ENCODE measurements at regions not wholly inside any gene's neighbourhood (a gene's known extent, or its start where the extent isn't known, plus 50 kb on each side); places are given as distances from the start of the nearest gene placed in this dataset.

DNA sequence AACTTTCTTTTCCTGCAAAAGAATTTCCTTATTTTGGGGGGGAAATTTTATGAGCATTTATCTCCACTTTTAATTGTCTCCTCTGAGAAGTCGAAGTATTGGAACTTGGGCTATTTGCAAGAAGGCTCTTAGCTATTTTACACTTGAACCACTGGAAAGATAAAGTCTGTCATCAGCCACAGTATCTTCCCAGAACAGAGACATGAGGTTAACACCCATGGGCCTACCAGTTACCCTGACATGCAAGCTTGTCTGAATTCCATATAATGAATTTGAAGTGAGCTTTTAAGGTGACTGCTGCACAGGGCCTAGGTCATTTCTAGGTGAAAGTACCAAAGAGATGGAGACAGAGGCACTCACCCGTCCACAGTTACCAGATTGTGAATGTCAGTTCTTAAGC lies 193.1 kb downstream of the SIM1 start:
- no peak overlapping the region for H3K4me3 ChIP-seq (ENCODE audit: low read depth, low read length)
- no peaks in the 10 kb centered on the region for H3K9me3 Mint-ChIP-seq (ENCODE audit: unreplicated experiment)
- H3K9me3 ChIP-seq: peaks cover 3% of the 10 kb centered on the region; the same call in 1 of the 2 replicates
- TF ChIP-seq CTCF (IDR thresholded peaks at IDR 0.05; ENCODE audit: insufficient read depth in 1 of 2, low read depth in 1 of 2, low read length in 1 of 2, severe bottlenecking in 1 of 2, unreplicated experiment in 1 of 2): no peak
- no peaks in the 10 kb centered on the region for H3K36me3 ChIP-seq (ENCODE audit: control insufficient read depth, insufficient read depth, low read length)
- H3K4me1 Mint-ChIP-seq (ENCODE audit: low read depth, unreplicated experiment): no peaks in the 10 kb centered on the region
- no peak overlapping the region for H3K4me3 Mint-ChIP-seq (ENCODE audit: unreplicated experiment)
- no peaks in the 10 kb centered on the region for H3K27me3 Mint-ChIP-seq (ENCODE audit: insufficient read depth, unreplicated experiment)
- no peak for DNase-seq
- no peak overlapping the region for H3K27ac Mint-ChIP-seq (ENCODE audit: unreplicated experiment)
- BruUV-seq (replicated peaks): no TSS peak
- POLR2A ChIA-PET: no interaction called here
- no peaks in the 10 kb centered on the region for H3K36me3 Mint-ChIP-seq (ENCODE audit: insufficient read depth, unreplicated experiment)
- intact Hi-C loops (cut with micrococcal nuclease; ENCODE audit: unreplicated experiment): no loop called here
- no peaks in the 10 kb centered on the region for H3K4me1 ChIP-seq
- H3K27me3 ChIP-seq (replicated peaks; ENCODE audit: control insufficient read depth, insufficient read depth, low read length): no peaks in the 10 kb centered on the region
- CTCF ChIA-PET: no interaction called here

- no peak for TF ChIP-seq CTCF (IDR thresholded peaks at IDR 0.05; ENCODE audit: insufficient read depth in 1 of 2, low read depth in 1 of 2, low read length in 1 of 2, severe bottlenecking in 1 of 2, unreplicated experiment in 1 of 2)
- BruUV-seq (replicated peaks): no TSS peak
- H3K27me3 Mint-ChIP-seq (ENCODE audit: insufficient read depth, unreplicated experiment): no peaks in the 10 kb centered on the region
- Histone ChIP-seq H3K4me3 (ENCODE audit: low read depth, low read length) (no peak overlapping the region), H3K4me1 (no peaks in the 10 kb centered on the region), H3K27me3 (replicated peaks; ENCODE audit: control insufficient read depth, insufficient read depth, low read length) (no peaks in the 10 kb centered on the region), H3K36me3 (ENCODE audit: control insufficient read depth, insufficient read depth, low read length) (no peaks in the 10 kb centered on the region), H3K9me3 (peaks cover 3% of the 10 kb centered on the region; the same call in 1 of the 2 replicates)
- POLR2A ChIA-PET: no interaction called here
- H3K9me3 Mint-ChIP-seq (ENCODE audit: unreplicated experiment): no peaks in the 10 kb centered on the region
- no peak overlapping the region for H3K4me3 Mint-ChIP-seq (ENCODE audit: unreplicated experiment)
- DNase-seq: no peak
- no peak overlapping the region for H3K27ac Mint-ChIP-seq (ENCODE audit: unreplicated experiment)
- intact Hi-C loops (cut with micrococcal nuclease; ENCODE audit: unreplicated experiment): no loop called here
- no peaks in the 10 kb centered on the region for H3K4me1 Mint-ChIP-seq (ENCODE audit: low read depth, unreplicated experiment)
- CTCF ChIA-PET: no interaction called here
- no peaks in the 10 kb centered on the region for H3K36me3 Mint-ChIP-seq (ENCODE audit: insufficient read depth, unreplicated experiment)
These were observed 193.5 kb downstream of the SIM1 start for GRCh38 chr6:100271202-100271601.

DNA sequence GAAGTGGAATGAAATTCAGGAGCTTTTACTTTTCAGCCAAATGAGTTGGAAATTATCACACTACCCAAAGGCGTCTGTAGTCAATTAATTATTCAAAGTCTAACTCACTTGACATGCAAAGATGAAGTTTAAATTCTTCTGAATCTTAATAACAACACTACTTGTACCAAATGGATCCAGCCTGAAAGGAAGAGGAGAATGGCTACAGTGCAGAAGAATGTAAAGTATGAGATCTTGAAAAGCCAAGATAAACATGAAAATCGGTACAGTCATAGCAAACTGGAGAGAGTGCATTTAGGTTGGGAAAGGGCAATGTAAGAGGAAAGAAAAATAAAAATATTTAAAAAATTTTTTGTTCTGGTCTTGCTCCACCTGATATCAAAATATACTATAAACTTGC lies 195.5 kb downstream of the SIM1 start:
- Histone ChIP-seq H3K4me1 (no peaks in the 10 kb centered on the region), H3K9me3 (0 out of 2 replicates have a peak, but pooled peaks cover 3% of the 10 kb centered on the region), H3K4me3 (ENCODE audit: low read depth, low read length) (no peak overlapping the region), H3K36me3 (ENCODE audit: control insufficient read depth, insufficient read depth, low read length) (no peaks in the 10 kb centered on the region), H3K27me3 (replicated peaks; ENCODE audit: control insufficient read depth, insufficient read depth, low read length) (no peaks in the 10 kb centered on the region)
- CTCF ChIA-PET: no interaction called here
- Mint-ChIP-seq H3K27me3 (ENCODE audit: insufficient read depth, unreplicated experiment) (no peaks in the 10 kb centered on the region), H3K36me3 (ENCODE audit: insufficient read depth, unreplicated experiment) (no peaks in the 10 kb centered on the region), H3K4me3 (ENCODE audit: unreplicated experiment) (no peak overlapping the region), H3K27ac (ENCODE audit: unreplicated experiment) (no peak overlapping the region), H3K4me1 (ENCODE audit: low read depth, unreplicated experiment) (no peaks in the 10 kb centered on the region), H3K9me3 (ENCODE audit: unreplicated experiment) (no peaks in the 10 kb centered on the region)
- no TSS peak for BruUV-seq (replicated peaks)
- TF ChIP-seq CTCF (IDR thresholded peaks at IDR 0.05; ENCODE audit: insufficient read depth in 1 of 2, low read depth in 1 of 2, low read length in 1 of 2, severe bottlenecking in 1 of 2, unreplicated experiment in 1 of 2): no peak
- no peak for DNase-seq
- POLR2A ChIA-PET: no interaction called here
- intact Hi-C loops (cut with micrococcal nuclease; ENCODE audit: unreplicated experiment): no loop called here
